GM18502 (cell line): ENCODE measurements at regions not wholly inside any gene's neighbourhood (a gene's known extent, or its start where the extent isn't known, plus 50 kb on each side); places are given as distances from the start of the nearest gene placed in this dataset.
"Not testable (repeated sequence)": the region's sequence is repeated elsewhere in the genome, so short reads cannot be mapped to it uniquely, and the experiment has no call there.

ENCODE experiments used
- ATAC-seq: cut with Tn5 transposase; IDR thresholded peaks from one replicate; pipeline ENCODE4 v1.9.1; 2021; ENCODE audit warnings: mild to moderate bottlenecking; ENCODE audit not compliant: unreplicated experiment, poor library complexity

DNA sequence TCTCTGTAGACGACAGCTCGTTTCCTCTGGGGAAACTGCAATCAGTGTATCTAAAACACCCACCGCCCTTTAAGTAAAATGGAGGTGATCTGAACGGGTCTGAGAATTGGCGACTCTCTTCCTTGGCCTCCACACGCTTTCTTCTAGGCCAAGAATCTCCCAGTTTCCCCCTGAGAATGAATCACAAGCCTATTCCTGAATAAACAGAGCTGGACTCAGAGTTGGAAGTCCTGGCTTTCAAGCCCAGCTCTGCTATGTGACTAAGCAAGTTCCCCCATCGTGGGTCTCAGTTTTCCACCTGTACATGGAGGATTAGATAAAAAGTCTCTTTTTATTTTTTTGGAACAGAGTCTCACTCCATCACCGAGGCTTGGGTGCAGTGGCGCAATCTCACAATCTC, 200.4 kb downstream of the MN1 start:
- no peak for ATAC-seq

DNA sequence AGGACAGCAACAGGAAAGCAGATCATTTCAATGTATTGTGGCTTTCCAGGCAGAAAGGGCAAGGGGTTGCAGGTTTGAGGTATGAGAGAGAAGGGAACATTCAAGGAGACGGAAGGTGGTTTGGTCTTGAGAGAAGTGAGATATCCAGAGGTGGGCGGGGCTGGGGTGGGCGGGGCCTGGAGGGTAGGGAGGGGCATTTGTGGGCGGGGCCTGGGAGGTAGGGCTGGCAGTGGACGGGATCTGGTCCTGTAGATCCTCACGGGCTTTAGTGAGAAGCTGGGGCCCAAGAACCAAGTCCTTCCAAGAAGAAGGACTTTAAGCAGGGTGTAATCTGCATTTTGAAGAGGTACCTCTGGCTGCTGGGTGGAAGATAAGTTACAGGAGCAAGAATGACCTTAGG, 199.2 kb downstream of the MN1 start:
- ATAC-seq: no peak

GRCh38 chr22:27603111-27603799, 198.3 kb downstream of the MN1 start:
- ATAC-seq: no peak

GRCh38 chr22:27603800-27604144, 197.8 kb downstream of the MN1 start:
- no peak for ATAC-seq

GRCh38 chr22:27605390-27605789, 196.2 kb downstream of the MN1 start:
- no peak for ATAC-seq

GRCh38 chr22:27607750-27608149, 193.8 kb downstream of the MN1 start:
- ATAC-seq: not testable (repeated sequence)

DNA sequence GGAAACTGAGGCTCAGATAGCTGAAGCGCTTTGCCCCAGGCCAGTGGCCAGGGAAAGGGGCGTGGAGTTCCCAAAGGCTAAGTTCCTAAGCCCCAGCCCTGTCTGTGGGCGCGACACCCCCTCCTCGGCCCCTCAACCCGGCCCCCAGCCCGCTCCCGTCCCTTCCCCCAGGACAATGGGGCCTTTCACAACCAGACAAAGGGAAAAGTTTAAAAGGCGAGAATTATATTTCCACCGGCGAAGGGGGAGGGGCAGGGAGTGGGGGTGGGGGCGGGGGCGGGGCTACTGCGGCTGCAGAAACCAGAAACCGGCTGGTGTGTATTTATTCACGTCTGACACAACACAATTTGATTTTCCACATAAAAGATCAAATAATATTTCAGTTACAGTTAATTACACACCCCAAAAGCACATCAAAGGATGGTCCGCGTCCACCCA, 192.1 kb downstream of the MN1 start:
- ATAC-seq: no peak

GRCh38 chr22:27610164-27610563, 191.4 kb downstream of the MN1 start:
- ATAC-seq: not testable (repeated sequence)

DNA sequence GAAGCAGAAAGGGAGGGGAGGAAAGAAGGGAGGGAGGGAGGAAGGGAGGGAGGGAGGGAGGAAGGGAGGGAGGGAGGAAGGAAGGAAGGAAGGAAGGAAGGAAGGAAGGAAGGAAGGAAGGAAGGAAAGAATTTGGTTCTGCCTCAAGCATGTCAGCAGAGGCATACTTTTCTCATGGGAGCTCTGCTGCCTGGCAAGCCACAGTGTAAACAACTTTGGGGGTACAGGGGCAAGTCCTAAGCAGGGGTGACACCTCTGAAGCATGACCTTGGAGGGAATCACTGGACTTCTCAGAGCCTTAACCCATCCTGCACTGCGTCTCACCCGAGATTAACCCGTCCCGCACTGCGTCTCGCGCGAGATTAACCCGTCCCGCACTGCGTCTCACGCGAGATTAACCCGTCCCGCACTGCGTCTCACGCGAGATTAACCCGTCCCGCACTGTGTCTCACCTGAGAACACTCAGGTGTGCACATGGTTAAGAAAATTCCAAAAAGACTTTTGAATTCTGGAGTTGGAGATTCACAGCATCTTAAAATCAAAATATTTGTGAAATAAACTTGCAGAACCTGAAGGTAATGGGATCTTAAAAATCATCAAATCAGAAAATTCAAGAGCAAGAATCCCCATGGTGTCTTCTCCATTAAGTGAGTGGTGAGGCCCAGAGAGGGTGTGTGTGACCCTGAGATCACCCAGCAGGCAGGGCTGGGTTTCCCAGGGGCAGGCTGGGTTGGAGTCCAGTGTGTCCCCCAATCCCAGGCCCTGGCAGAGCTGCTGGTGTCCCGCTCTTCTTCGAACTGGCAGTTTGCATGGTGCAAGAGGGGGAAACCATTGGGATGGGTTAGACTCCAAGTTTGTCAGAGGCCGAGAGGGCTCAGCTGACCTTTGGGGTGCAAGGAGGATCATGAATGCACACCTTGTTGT, 190.4 kb downstream of the MN1 start:
- no peak for ATAC-seq

- no peak for ATAC-seq
Observed at GRCh38 chr22:27612115-27612514, 189.4 kb downstream of the MN1 start.

GRCh38 chr22:27613099-27614005, 188.2 kb downstream of the MN1 start:
- ATAC-seq: no peak

DNA sequence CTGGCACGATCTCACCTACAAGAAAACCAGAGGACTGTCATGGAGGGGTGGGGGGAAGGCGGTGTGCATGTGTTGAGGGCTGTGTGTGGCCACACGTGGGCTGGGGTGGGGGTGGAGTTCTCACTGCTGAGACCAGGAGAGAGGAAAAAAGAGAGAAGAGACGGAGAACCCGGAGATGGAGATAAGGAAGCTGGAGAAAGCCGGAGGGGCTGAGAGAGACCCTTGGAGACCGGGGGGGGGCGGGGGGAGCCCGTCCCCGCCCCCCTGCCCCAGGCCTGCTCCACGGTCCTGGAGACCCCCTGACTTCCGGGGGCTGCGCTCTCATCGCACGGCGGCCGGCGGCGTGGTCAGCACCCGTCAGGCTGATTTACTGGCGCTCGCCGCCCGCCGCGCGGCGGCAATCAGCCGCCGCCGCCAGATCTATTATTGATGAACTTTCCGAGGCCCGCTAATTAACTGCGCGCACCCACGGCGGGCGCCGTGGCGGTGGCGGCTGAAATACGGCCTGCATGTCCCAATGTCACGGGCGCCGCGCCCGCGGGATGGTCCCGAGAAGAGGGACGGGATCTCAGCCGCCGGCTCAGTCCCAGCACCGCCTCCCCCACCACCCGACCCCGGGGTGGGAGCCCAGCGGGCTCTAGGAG, 187.4 kb downstream of the MN1 start:
- no peak for ATAC-seq

- ATAC-seq: no peak
Observed at GRCh38 chr22:27614650-27615007, 186.9 kb downstream of the MN1 start.

GRCh38 chr22:27615408-27615807, 186.1 kb downstream of the MN1 start:
- no peak for ATAC-seq

GRCh38 chr22:27616033-27616432, 185.5 kb downstream of the MN1 start:
- ATAC-seq: no peak

GRCh38 chr22:27617214-27617881, 184.2 kb downstream of the MN1 start:
- no peak for ATAC-seq

DNA sequence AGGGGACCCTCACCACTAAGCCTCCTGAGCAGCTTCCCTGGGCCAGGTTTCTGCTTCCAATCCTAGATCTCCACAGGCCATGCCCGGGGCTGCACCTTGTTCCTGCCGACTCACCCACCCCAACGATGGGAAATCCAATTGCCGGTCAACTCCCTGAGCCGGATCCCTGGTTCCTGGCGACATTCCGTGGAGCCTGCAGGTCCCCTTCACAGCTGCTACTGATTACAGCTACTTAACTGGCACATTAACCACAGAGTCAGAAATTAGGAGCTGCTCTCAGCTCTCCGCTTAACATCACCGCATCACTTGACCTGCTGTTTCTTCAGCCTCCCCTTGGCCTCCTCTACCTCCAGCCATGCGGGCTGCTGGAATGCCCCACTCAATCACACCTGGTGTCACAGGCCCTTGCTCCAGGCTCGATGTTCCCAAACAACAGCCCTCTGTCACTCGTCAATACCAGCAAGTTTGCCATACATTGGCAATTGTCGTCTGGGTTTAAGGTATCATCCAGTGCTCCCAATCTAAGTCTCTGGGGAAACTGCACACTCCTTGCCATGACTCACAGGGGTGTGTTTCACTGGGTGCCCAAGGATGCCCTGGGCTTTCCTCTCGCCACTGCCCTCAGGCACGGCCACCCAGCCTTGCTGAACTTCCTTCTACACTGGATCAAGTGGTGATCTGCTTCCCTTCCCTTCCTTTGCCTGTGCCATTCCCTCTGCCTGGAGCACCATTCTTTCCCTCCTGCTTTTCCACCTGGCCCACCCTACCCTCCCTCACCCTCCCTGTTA, 181.0 kb downstream of the MN1 start:
- ATAC-seq: no peak

GRCh38 chr22:27621486-27622070, 180.0 kb downstream of the MN1 start:
- no peak for ATAC-seq

DNA sequence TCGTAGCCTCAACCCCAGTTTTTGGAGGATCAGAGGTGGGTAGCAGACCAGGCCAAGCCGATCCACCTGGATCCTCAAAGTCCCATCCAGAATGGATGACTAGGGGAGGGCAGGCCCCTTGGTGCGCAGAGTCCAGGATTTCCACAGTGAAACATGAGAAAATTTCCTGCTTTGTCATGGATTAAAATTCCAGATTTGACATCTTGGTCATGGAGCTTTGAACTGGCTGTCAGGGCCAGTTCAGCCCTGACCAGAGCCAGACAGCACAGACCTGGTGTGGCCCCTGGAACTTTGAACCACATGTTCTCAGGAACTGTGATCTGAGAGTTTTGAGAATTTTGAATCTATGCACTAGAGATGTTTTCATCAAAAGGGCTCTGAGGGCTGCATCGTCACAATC, 177.5 kb downstream of the MN1 start:
- ATAC-seq: no peak
